DND-41 (cell line): ENCODE measurements at regions not wholly inside any gene's neighbourhood (a gene's known extent, or its start where the extent isn't known, plus 50 kb on each side); places are given as distances from the start of the nearest gene placed in this dataset.

Experiments used
- ATAC-seq: fragments of 200-7000 bp; cut with Tn5 transposase; 3 replicates; pipeline ENCODE4 v1.9.1; 2021; ENCODE audit warnings: low read depth; ENCODE audit not compliant: insufficient read depth
- DNase-seq: peaks from one replicate; pipeline ENCODE4 v3.0.0-alpha.2; 2020
- H2AFZ ChIP-seq: 2 replicates; pipeline ENCODE4 v1.6.0; 2012; ENCODE audit warnings: low read depth, low read length
- H3K27ac ChIP-seq: 2 replicates; pipeline ENCODE4 v1.5.1; 2012; ENCODE audit warnings: low read length, inconsistent platforms
- H3K27me3 ChIP-seq: fragments of 200-600 bp; sonication (generic); 2 replicates; pipeline ENCODE4 v1.6.0; 2012; ENCODE audit warnings: low read length, mild to moderate bottlenecking, inconsistent platforms; ENCODE audit not compliant: insufficient read depth, poor library complexity
- H3K36me3 ChIP-seq: 2 replicates; pipeline ENCODE4 v1.5.1; 2012; ENCODE audit warnings: low read length, inconsistent platforms; ENCODE audit not compliant: insufficient read depth
- H3K4me1 ChIP-seq: 2 replicates; pipeline ENCODE4 v1.5.1; 2012; ENCODE audit warnings: mild to moderate bottlenecking, low read length; ENCODE audit not compliant: insufficient read depth
- H3K4me2 ChIP-seq: 2 replicates; pipeline ENCODE4 v1.6.0; 2012; ENCODE audit warnings: mild to moderate bottlenecking, moderate library complexity, low read length, inconsistent platforms; ENCODE audit not compliant: insufficient read depth
- H3K4me3 ChIP-seq, 2 experiments: fragments of 200-600 bp in 1 of 2; shearing (Covaris generic) in 1 of 2; 2 replicates each; pipeline ENCODE4 v1.5.1; 2012 to 2016; ENCODE audit warnings: inconsistent platforms in 2 of 2, low read length in 2 of 2, mild to moderate bottlenecking in 2 of 2, low read depth in 1 of 2, moderate library complexity in 1 of 2
- H3K79me2 ChIP-seq: 2 replicates; pipeline ENCODE4 v1.6.0; 2012; ENCODE audit warnings: low read length, inconsistent platforms; ENCODE audit not compliant: insufficient read depth
- H3K9ac ChIP-seq: 2 replicates; pipeline ENCODE4 v1.6.0; 2012; ENCODE audit warnings: low read depth, mild to moderate bottlenecking, inconsistent platforms, low read length, moderate library complexity
- H3K9me3 ChIP-seq: 2 replicates; pipeline ENCODE4 v1.5.1; 2012; ENCODE audit warnings: low read length, moderate library complexity, mild to moderate bottlenecking, inconsistent platforms; ENCODE audit not compliant: insufficient read depth, severe bottlenecking
- H4K20me1 ChIP-seq: 2 replicates; pipeline ENCODE4 v1.6.0; 2012; ENCODE audit warnings: low read length; ENCODE audit not compliant: insufficient read depth
- CTCF ChIP-seq: IDR thresholded peaks from 2 replicates; pipeline ENCODE4 v1.5.1; 2012; ENCODE audit warnings: borderline replicate concordance, low read length, moderate library complexity, mild to moderate bottlenecking; ENCODE audit not compliant: poor library complexity, severe bottlenecking; ENCODE audit errors: extremely low read depth
- EZH2 ChIP-seq: IDR thresholded peaks from 3 replicates; pipeline ENCODE4 v1.6.1; 2012; ENCODE audit warnings: borderline replicate concordance, low read depth, mild to moderate bottlenecking, moderate library complexity, low read length, inconsistent platforms; ENCODE audit not compliant: severe bottlenecking

- Histone ChIP-seq H2AFZ (no peak overlapping the region), H4K20me1 (no peaks in the 10 kb centered on the region), H3K27ac (no peak overlapping the region), H3K79me2 (no peaks in the 10 kb centered on the region), H3K4me2 (no peak overlapping the region), H3K4me3 (no peak overlapping the region), H3K36me3 (no peaks in the 10 kb centered on the region), H3K27me3 (no peaks in the 10 kb centered on the region), H3K9ac (no peak overlapping the region), H3K4me1 (no peaks in the 10 kb centered on the region), H3K9me3 (no peaks in the 10 kb centered on the region)
- TF ChIP-seq EZH2: no peak
- ATAC-seq: no peak
- no peak for DNase-seq
Measured at GRCh38 chr5:114166081-114166480, 195.8 kb upstream of the KCNN2 start.

GRCh38 chr5:114174131-114174530, 187.7 kb upstream of the KCNN2 start:
- no peaks in the 10 kb centered on the region for H3K27me3 ChIP-seq
- H3K9me3 ChIP-seq: peaks cover 2% of the 10 kb centered on the region
- no peak overlapping the region for H3K27ac ChIP-seq
- H3K36me3 ChIP-seq: no peaks in the 10 kb centered on the region
- no peak overlapping the region for H3K9ac ChIP-seq
- H3K79me2 ChIP-seq: no peaks in the 10 kb centered on the region
- H2AFZ ChIP-seq: no peak overlapping the region
- H3K4me3 ChIP-seq: no peak overlapping the region
- H3K4me1 ChIP-seq: no peaks in the 10 kb centered on the region
- ATAC-seq (no peak), DNase-seq (no peak)
- H4K20me1 ChIP-seq: no peaks in the 10 kb centered on the region
- TF ChIP-seq CTCF (no peak), EZH2 (no peak)
- H3K4me2 ChIP-seq: no peak overlapping the region

GRCh38 chr5:114174837-114175236, 187.0 kb upstream of the KCNN2 start:
- Histone ChIP-seq H3K36me3 (no peaks in the 10 kb centered on the region), H3K9me3 (peaks cover 2% of the 10 kb centered on the region), H4K20me1 (no peaks in the 10 kb centered on the region), H3K4me1 (no peaks in the 10 kb centered on the region), H3K4me3 (no peak overlapping the region), H3K27ac (no peak overlapping the region), H3K9ac (no peak overlapping the region), H3K27me3 (no peaks in the 10 kb centered on the region), H2AFZ (no peak overlapping the region), H3K79me2 (no peaks in the 10 kb centered on the region), H3K4me2 (no peak overlapping the region)
- ATAC-seq: no peak
- TF ChIP-seq CTCF (no peak), EZH2 (no peak)
- DNase-seq: no peak

GRCh38 chr5:114176356-114176755, 185.5 kb upstream of the KCNN2 start:
- Histone ChIP-seq H3K27ac (no peak overlapping the region), H3K4me3 (no peak overlapping the region), H4K20me1 (no peaks in the 10 kb centered on the region), H3K36me3 (no peaks in the 10 kb centered on the region), H2AFZ (no peak overlapping the region), H3K9ac (no peak overlapping the region), H3K4me2 (no peak overlapping the region), H3K4me1 (no peaks in the 10 kb centered on the region), H3K27me3 (no peaks in the 10 kb centered on the region), H3K9me3 (peaks cover 2% of the 10 kb centered on the region), H3K79me2 (no peaks in the 10 kb centered on the region)
- TF ChIP-seq CTCF: no peak
- DNase-seq (no peak), ATAC-seq (no peak)
